GM12873 (cell line): ENCODE measurements at regions not wholly inside any gene's neighbourhood (a gene's known extent, or its start where the extent isn't known, plus 50 kb on each side); places are given as distances from the start of the nearest gene placed in this dataset.

ENCODE experiments used
- CTCF ChIP-seq: IDR thresholded peaks from 2 replicates; pipeline ENCODE4 v1.5.1; 2012; ENCODE audit warnings: low read depth, mild to moderate bottlenecking, moderate library complexity, low read length, control low read depth; ENCODE audit not compliant: insufficient read depth; ENCODE audit errors: missing control alignments

- no peak for TF ChIP-seq CTCF
These were observed 1250.4 kb upstream of the IGFBP7 start for GRCh38 chr4:58360354-58361133.

- TF ChIP-seq CTCF = no peak
These were observed 1249.4 kb upstream of the IGFBP7 start for GRCh38 chr4:58359590-58359989.

DNA sequence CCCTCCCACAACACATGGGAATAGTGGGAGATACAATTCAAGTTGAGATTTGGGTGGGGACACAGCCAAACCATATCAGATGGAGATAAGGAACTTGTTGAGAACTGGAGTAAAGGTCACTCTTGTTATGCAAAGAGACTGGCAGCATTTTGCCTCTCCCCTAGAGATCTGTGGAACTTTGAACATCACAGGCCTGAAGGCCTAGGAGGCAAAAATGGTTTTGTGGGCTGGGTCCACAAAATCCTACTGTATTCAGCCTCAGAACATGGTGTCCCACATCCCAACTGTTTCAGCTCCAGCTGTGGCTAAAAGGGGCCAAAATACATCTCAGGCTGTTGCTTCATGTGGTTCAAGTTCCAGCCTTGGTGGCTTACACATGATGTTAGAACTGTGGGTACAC is 1247.8 kb upstream of the IGFBP7 start:
- TF ChIP-seq CTCF = no peak

DNA sequence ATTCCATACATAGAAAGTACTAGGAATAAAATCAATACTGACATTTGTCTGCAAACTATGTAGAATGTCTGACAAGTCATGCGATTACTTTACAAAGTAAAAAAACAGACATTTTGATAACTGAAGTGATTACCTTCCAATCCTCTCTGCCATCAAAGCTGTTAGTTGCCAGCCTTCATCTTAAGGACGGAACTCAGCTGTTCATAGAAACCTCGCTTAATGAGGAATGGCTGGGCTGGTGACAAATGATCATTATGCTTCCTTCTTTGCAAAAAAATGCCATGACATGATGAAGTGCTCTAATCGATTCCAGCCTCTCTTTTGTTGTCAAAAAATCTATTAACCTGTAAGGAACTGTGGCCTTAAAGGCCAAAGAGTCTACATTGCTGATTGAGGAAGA is 1214.9 kb upstream of the IGFBP7 start:
- TF ChIP-seq CTCF = no peak

DNA sequence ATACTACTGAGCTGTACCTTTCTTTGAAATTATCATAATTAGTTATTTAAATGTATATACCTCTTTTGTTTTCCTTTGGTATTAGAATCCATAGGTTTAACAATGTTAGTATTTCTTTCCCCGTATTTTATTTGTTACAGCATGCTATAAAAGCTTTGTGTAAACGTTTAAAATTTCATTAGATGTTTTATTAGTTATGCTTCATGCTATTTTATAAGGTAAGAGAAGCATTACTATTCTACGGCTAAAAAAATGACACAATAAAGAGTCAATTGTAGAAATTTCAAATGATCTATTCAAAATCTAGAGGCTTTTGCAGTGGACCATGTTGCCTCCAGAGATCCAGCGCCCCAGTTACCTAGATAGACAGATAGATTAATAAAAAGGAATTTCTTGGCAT is 1203.3 kb upstream of the IGFBP7 start:
- TF ChIP-seq CTCF = no peak

- no peak for TF ChIP-seq CTCF
These were observed 1193.3 kb upstream of the IGFBP7 start for GRCh38 chr4:58303456-58303855.

GRCh38 chr4:58301376-58301999 is 1191.3 kb upstream of the IGFBP7 start:
- no peak for TF ChIP-seq CTCF
